ENCODE measurements at regions not wholly inside any gene's neighbourhood (a gene's known extent, or its start where the extent isn't known, plus 50 kb on each side); places are given as distances from the start of the nearest gene placed in this dataset.
"Not testable (repeated sequence)": the region's sequence is repeated elsewhere in the genome, so short reads cannot be mapped to it uniquely, and the experiment has no call there.

DNA sequence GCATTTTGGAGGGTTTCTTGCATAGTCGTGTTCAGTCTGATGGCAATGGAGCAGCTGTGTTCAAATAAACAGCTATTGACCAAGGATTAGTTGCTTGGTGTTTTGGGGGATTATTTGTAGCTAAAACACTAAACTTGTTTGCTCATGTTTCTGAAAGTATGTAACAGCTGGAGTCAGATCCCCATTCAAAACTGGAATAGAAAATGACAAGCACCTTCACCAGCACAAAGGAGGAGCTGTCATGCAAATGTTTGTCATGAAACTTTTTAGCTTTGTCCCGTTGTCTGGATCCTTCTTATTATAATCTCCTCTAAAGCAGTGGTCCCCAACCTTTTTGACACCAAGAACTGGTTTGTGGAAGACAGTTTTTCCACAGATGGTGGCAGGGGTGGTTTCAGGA is 96.9 kb upstream of the ZNF236 start:
- in situ Hi-C loops (cut with HindIII; ENCODE audit: low pct_unique_long_range_greater_than_20kb, low sequenced_read_pairs) = no loop called here
- no peak for DNase-seq (ENCODE audit: low read depth, low spot score)

DNA sequence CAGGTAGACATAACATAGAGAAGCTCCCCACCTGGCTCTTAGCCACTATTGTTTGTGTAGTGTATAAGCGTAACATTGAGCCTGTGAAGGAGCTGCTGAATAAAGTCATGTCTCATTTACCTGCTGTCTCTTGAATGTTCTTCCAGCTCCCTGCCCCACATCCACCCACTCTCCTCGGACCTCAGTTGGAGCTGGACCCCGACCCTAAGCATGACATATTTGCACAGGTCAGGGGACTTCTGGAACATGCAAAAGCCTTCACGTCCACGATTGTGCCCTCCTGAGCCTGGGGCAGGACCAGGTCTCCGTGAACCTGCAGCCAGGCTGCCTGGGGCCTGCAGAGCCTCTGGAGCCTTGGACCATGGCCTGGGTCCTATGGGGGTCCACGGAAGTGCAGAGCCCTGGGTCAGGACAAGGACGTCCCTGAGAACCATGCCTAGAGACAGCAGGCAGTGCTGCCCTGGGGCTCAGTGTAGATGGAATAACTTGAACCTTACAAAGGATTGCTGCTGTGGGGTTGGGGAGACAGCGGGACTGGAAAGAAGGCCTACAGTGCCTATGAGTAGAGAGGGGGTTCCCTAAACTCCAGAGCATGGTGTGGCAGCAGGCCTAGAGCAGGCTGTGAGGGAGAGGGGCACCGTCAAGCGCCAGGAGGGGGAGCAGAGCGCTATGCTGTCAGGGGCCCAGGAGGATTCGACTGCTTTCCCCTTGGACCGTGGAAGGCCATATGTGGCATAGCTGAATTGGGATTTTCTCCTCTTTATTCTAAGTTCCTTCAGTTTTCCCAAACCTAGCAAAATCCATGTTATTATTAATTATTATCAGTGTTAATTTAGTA is 99.9 kb upstream of the ZNF236 start:
- in situ Hi-C loops (cut with HindIII; ENCODE audit: low pct_unique_long_range_greater_than_20kb, low sequenced_read_pairs) = no loop called here

DNA sequence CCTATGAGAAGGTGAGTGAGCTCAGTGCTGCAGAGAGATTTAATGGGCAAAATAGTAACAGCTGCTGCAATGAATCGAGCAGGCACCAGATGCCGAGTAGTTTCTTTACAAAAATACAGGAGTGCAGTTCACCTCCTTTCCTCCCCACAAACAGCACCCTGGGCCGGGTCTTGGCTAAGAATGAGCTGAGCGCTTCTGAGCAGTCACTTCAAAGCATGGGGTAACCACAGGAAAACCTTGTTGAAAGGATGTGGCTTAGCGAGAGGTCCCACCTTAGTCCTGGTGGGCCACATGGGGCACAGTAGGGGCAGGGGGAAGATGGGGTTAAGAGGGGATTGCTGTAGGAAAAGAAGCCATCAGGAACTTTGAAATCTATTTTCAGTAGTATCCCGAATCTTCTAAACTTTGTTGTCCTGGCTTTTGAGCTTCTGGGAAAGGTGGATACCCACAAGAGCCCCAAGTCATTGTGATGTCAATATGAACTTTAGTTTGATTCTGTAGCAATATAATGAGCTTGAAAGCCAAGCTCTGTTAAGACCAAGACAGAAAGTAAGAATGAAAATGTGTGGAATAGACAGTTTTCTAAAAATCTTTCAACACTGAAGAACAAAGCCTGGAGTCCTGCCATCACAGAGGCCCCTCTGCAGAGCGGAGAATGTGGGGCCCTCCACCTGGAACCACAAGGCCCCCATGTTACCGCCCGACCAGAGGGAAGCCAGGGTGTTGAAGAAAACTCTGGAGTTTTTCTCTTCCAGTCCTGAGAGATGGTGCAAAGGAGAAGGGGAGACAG is 101.0 kb upstream of the ZNF236 start:
- no peak for DNase-seq (ENCODE audit: low read depth, low spot score)
- in situ Hi-C loops (cut with HindIII; ENCODE audit: low pct_unique_long_range_greater_than_20kb, low sequenced_read_pairs) = no loop called here

More for the DNA sequence above, 99.9 kb upstream of the ZNF236 start:
- DNase-seq (ENCODE audit: low read depth, low spot score) = no peak

DNA sequence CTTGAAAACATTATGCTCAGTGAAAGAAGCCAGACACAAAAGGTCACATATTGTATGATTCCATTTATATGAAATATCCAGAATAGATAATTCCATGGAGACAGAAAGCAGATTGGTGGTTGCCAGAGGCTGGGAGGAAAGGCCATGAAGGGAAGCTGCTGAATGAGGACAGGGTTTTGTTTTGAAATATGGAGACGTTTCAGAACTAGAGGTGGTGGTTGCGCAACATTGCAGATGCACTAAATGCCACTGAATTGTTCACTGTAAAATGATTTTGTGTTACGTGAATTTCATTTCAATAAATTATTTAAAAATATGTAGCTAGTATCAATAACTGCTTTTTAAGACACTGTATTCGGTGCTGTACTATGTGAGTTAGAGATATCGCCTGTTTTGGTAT is 101.7 kb upstream of the ZNF236 start:
- in situ Hi-C loops (cut with HindIII; ENCODE audit: low pct_unique_long_range_greater_than_20kb, low sequenced_read_pairs) = no loop called here
- DNase-seq (ENCODE audit: low read depth, low spot score) = no peak

DNA sequence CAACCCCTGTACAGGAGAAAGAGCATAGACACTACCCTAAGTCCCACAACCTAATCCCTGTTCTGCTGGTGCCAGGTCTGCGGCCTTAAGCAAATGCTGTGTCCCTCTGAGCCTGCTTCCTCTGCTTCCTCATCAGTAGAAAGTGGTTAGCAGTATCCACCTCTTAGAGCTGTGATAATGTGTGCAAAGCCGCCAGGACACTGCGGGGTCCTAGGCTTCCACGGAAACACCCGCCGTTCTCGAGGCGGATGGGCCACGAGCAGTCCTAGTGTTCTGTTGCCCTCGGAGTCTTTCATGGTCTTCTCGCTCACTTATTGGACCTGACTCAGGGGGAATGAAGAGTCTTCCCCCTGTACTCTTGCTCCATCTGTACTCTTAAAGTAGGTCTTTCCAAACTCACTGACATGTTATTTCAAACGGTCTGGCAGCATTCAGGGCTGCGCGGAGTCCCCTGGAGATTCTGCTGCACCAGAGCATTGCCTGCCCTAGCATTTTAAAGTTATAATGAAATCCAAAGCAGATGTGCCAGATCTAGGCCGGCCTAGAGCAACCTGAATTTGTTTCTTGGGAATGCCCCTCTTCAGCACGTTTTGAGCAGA is 107.2 kb upstream of the ZNF236 start:
- no peak for DNase-seq (ENCODE audit: low read depth, low spot score)
- in situ Hi-C loops (cut with HindIII; ENCODE audit: low pct_unique_long_range_greater_than_20kb, low sequenced_read_pairs) = no loop called here

DNA sequence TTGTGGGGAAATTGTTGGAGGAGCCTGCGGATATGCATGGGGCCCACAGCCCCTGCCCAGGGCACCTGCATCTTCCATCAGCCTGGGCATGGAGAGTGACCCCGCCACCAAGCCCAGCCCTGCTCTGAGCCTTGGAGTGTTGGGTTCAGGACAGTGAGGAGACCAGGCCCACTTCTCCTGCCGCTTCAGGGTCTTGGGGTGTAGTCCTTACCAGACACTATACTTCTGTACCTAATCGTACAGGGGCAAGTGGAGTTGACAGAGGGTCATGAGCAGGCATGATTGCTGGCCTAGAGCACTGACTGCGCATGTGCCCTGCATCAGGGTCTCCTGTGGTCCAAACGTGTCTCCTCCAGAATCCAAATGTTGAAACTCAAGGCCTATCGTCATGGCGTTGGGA is 108.9 kb upstream of the ZNF236 start:
- in situ Hi-C loops (cut with HindIII; ENCODE audit: low pct_unique_long_range_greater_than_20kb, low sequenced_read_pairs) = no loop called here
- DNase-seq (ENCODE audit: low read depth, low spot score) = no peak

DNA sequence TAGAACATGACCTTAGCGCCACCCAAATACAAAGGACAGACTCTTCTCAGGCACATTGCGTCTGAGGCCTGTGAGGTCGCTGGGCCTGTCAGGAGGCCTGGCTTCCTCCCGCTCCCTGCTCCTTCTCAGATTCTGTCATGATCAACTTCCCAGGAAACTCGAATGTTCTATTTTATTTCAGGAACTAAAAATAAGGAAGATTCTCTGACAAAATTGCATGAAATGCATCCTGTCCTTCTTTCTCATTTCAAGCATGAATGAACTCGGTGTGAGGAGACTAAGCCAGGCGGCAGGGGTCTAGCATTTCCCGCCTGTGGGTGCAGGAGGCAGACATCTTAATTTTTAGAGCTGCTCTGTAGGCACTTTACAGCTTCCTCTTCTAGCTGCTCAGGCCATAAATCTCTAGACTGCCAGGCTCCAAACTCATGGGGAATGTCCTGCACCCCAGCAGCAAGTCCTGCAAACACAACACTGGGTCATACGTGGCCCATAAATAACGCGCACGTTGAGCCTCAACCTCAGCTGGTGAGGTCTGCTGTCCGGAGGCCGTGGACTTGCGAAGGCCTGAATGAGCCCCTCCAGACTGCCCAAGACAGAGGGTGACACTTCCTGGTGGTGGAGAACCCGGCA is 109.7 kb upstream of the ZNF236 start:
- DNase-seq (ENCODE audit: low read depth, low spot score) = no peak
- in situ Hi-C loops (cut with HindIII; ENCODE audit: low pct_unique_long_range_greater_than_20kb, low sequenced_read_pairs) = no loop called here

DNA sequence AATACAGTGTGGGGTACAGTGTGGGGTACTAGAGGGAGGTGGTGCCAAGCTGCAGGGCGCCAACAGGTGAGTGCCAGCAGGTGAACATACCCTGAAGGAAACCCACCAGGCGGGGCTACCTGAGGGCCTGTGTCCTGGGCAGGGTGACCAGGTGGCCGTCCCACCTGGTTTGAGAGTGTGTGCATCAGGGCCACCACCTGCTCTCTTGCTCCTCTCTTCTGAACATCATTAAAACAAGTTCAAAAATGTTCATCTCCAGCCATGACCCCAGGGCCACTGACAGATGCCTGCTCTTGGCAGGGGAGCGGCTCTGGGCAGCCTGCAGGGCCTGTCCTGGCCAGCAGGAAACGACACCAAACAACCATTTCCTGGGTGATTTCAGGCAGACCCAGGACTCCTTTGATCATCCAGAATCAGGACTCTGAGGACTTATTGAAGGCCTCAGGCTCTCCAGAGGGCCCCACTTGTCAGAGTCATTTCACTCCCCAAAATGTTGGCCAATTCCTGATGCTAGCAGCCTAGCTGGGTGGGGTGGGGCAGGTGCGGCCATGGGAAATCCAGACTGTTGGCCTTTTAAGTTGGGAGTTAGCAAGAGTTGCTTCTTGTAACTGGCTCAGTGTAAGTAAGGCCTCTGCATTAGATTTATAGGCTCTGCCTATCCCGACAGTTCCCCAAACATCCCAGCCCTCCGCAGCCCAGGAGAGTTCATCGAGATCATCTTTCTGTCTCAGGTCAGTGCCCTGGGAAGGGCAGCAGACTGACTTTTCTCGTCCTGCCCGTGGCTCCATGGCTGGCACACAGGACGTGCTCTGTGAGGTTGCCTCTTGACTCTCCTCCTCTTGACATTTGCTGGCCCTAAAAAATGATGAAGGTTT is 111.5 kb upstream of the ZNF236 start:
- DNase-seq (ENCODE audit: low read depth, low spot score) = no peak
- in situ Hi-C loops (cut with HindIII; ENCODE audit: low pct_unique_long_range_greater_than_20kb, low sequenced_read_pairs) = no loop called here

DNA sequence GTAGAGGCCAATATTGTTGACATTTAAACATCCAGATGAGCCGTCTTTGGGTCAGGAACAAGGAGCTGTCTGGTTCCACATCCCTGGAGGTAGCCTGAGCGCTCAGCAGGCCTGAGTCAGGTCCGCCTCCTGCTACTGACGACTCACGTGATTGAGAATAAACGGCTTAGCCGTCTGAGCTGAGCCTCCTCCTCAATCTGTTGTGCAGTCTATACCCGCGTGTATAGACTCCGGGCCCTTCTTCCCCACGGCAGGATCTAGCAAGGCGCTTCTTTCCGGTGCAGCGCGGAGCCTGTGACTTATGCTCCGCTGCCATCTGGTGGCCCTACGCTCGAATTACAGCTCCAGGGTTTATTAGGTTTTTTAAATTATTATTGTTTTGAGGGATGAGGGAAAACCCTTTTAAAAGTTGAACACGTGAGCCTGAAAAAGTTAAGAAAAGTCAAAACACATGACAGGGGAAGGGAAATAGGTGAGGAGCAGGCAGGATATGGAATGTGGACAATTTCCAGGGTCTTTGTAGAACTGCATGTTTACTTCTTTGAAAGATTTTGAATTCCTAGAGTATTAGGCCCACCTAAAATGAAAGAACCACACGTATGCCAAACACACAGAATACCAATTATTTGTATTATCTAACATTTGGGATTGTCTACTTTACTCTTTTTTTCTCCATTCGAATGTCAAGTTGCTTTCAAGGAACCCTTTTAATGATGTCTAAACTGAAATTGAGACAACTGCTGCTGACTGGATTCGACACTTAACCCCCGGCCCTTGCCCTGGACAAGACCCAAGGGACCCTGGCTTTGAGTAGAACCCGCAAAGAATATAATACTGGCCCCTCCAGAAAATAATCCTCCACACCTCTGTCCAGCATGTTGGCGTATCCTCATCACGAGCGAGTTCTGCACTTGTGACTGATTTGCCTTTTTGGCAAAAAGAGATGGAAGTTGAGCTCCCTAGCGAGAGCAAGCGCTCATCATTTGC is 112.4 kb upstream of the ZNF236 start:
- DNase-seq (ENCODE audit: low read depth, low spot score) = peak; percentile 72
- in situ Hi-C loops (cut with HindIII; ENCODE audit: low pct_unique_long_range_greater_than_20kb, low sequenced_read_pairs) = no loop called here

DNA sequence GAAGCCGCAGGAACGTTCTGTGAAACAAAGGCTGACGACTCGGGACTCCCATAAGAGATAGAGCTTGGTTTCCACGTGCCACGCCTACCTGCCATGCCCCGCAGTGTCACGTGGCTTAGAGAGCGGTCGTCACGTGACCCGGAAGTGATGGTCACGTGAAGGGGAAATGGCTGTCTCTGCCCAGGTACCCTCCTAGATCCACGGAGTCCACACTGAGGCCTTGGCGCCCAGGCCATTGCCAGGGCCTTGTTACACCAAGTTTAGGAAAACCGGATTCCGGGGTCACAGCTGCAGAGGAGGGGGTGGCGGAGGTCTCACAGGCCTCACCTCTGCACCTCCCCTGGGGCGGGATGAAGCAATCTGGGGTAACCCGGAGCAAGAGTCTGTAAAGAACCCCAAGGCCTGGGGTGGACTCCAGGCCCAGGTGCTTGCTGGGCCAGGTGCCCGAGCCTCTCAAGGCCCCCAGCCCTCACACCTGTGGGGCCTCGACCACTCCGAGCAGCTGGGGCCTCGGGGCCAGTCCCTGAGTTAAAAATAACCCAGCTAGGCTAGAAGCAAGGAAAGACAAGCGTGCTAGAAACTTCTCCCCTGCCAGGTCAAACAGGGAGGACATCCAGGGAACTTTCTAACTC is 113.5 kb upstream of the ZNF236 start:
- in situ Hi-C loops (cut with HindIII; ENCODE audit: low pct_unique_long_range_greater_than_20kb, low sequenced_read_pairs) = no loop called here

DNA sequence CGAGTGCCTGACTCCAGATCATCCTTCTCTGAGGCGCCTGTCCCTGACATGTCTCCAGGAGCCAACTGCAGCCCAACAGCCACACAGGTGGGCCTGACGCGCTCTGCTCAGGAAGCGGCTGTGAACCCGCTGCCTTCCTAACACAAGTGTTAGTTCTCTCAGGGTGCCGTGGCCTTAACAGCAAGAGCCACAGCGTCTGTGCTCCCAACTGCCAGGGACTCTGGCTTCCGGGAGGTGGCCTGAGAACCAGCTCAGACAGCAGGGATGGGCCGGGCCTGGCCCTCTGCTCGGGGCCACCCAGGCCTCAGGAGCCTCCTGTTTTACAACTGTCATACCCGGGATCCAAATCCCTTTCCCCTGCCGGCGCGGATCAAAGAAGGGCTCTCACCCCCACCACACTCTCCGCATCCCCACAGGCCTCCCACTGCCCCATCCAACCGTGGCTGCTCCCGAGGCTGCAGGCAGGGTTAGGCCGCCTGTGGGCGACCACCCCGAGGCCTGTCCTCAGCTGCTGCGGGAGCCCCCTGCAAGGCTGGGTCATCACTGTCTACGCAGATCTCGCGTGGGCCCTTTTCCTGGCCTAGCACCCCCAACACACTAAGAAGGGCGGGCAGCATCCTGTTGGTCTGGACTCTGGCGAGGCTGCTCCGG is 114.2 kb upstream of the ZNF236 start:
- DNase-seq (ENCODE audit: low read depth, low spot score) = no peak
- in situ Hi-C loops (cut with HindIII; ENCODE audit: low pct_unique_long_range_greater_than_20kb, low sequenced_read_pairs) = no loop called here

More for the DNA sequence above, 113.5 kb upstream of the ZNF236 start:
- no peak for DNase-seq (ENCODE audit: low read depth, low spot score)

DNA sequence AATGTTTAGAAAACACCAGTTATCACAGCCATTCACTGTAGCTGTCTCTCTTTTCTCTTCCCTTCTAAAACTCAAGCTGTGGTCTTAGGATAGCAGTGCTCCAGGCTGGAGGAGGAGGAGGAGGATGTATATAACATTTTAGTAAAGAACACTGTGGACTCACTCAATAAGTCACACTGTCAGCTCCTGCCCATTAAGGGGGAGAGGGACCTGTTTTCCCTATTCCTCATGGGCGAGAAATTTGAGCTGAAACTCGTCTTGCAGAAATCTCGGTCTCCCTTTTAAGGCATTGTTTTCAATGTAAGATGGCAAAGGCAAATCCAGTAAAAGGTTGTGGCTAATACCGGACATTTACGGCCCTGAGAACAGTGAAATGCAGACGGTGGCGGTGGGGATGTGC is 114.8 kb upstream of the ZNF236 start:
- in situ Hi-C loops (cut with HindIII; ENCODE audit: low pct_unique_long_range_greater_than_20kb, low sequenced_read_pairs) = no loop called here
- DNase-seq (ENCODE audit: low read depth, low spot score) = no peak

DNA sequence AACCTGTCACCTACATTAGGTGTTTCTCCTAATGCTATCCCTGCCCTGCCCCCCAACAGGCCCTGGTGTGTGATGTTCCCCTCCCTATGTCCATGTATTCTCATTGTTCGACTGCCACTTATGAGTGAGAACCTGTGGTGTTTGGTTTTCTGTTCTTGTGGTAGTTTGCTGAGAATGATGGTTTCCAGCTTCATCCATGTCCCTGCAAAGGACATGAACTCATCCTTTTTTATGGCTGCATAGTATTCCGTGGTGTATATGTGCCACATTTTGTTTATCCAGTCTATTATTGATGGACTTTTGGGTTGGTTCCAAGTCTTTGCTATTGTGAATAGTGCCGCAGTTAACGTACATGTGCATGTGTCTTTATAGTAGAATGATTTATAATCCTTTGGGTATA is 117.8 kb upstream of the ZNF236 start:
- in situ Hi-C loops (cut with HindIII; ENCODE audit: low pct_unique_long_range_greater_than_20kb, low sequenced_read_pairs) = not testable (repeated sequence)

DNA sequence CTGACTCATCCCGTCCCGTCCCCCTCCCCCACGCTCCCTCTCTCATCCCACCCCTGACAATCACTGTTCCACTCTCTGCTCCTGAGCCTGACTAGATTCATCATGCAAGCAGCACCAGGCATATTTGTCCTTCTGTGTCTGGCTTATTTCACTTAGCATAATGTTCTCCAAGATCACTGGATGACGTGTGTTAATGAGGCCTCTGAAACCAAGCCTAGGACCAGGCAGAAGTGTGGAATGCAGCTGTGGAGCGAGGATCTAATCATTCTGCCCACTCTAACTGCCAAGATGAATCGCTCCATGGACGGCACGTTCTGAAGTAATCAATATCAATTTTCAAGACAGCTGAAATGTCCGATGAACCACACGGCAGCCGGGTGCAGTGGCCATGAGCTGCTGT is 122.4 kb upstream of the ZNF236 start:
- DNase-seq (ENCODE audit: low read depth, low spot score) = no peak
- in situ Hi-C loops (cut with HindIII; ENCODE audit: low pct_unique_long_range_greater_than_20kb, low sequenced_read_pairs) = no loop called here

More for the DNA sequence above, 117.8 kb upstream of the ZNF236 start:
- not testable (repeated sequence) for DNase-seq (ENCODE audit: low read depth, low spot score)

DNA sequence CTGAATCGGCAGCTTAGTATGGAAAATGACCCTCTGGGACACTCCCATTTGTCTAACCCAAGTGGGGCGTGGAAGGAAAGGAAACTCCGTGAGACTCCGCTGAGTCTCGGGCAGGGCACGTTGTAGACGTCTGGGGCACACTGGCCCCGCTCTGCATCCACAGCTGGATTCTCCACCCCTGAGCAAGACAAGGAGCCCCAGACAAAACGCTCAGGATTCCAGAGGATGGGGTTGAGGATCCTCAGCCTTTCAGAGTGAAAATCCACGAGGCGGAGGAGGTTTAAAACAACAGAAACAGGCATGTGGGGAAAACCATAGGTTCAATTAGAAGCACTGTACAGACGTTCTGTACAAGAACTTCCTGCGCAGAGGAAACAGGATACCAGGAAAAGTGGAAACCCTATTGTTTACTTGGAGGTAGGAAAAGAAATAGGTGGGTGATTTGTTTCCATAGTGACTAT is 124.9 kb upstream of the ZNF236 start:
- in situ Hi-C loops (cut with HindIII; ENCODE audit: low pct_unique_long_range_greater_than_20kb, low sequenced_read_pairs) = no loop called here
- no peak for DNase-seq (ENCODE audit: low read depth, low spot score)
